ENCODE measurements at regions not wholly inside any gene's neighbourhood (a gene's known extent, or its start where the extent isn't known, plus 50 kb on each side); places are given as distances from the start of the nearest gene placed in this dataset.

DNA sequence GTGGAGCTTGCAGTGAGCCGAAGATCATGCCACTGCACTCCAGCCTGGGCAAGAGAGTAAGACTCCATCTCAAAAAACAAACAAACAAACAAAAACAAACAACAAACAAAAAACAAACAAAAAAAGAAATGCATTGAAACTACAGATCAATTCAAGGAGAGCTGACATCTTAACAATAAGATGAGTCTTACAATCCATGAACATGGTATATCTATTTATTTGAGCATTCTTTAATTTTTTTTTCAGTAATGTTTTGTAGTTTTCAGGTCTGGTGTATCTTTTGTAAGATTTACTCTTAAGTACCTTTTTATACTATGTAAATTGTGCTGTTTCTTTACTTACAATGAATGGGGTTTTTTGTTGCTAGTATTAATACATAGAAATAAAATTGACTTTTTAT is 140.1 kb upstream of the DAPK1 start:
- TF ChIP-seq, protein P1, sequence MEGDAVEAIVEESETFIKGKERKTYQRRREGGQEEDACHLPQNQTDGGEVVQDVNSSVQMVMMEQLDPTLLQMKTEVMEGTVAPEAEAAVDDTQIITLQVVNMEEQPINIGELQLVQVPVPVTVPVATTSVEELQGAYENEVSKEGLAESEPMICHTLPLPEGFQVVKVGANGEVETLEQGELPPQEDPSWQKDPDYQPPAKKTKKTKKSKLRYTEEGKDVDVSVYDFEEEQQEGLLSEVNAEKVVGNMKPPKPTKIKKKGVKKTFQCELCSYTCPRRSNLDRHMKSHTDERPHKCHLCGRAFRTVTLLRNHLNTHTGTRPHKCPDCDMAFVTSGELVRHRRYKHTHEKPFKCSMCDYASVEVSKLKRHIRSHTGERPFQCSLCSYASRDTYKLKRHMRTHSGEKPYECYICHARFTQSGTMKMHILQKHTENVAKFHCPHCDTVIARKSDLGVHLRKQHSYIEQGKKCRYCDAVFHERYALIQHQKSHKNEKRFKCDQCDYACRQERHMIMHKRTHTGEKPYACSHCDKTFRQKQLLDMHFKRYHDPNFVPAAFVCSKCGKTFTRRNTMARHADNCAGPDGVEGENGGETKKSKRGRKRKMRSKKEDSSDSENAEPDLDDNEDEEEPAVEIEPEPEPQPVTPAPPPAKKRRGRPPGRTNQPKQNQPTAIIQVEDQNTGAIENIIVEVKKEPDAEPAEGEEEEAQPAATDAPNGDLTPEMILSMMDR (IDR thresholded peaks at IDR 0.05) = no peak
- TF ChIP-seq POLR2A (IDR thresholded peaks at IDR 0.05) = no peak
- TF ChIP-seq EP300 (IDR thresholded peaks at IDR 0.05) = no peak
- TF ChIP-seq POLR2AphosphoS5 (IDR thresholded peaks at IDR 0.05) = no peak

All from stomach (tissue), 4 donors.